CD4-positive, alpha-beta T cell treated with Interleukin-10 for 1 hour (primary cell): ENCODE measurements at regions not wholly inside any gene's neighbourhood (a gene's known extent, or its start where the extent isn't known, plus 50 kb on each side); places are given as distances from the start of the nearest gene placed in this dataset.
"Not testable (repeated sequence)": the region's sequence is repeated elsewhere in the genome, so short reads cannot be mapped to it uniquely, and the experiment has no call there.

ENCODE experiments used
- DNase-seq: peaks from one replicate; pipeline ENCODE4 v3.0.0-alpha.2; 2020

DNA sequence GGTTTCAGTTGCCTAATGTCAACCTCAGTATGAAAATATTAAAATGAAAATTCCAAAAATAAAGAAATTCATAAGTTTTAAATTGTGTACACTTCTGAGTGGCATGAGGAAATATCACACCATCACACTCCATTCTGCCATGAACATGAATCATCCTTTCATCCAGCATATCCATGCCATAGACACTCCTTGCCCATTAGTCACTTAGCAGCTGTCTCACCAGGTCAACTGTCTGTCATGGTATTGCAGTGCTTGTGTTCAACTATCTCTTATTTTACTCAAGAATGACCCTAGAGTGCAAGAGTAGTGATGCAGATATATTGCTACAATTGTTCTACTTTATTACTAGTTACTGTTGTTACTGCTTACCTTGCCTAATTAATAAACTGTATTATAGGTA lies 712.4 kb downstream of the EPHA7 start:
- no peak for DNase-seq

DNA sequence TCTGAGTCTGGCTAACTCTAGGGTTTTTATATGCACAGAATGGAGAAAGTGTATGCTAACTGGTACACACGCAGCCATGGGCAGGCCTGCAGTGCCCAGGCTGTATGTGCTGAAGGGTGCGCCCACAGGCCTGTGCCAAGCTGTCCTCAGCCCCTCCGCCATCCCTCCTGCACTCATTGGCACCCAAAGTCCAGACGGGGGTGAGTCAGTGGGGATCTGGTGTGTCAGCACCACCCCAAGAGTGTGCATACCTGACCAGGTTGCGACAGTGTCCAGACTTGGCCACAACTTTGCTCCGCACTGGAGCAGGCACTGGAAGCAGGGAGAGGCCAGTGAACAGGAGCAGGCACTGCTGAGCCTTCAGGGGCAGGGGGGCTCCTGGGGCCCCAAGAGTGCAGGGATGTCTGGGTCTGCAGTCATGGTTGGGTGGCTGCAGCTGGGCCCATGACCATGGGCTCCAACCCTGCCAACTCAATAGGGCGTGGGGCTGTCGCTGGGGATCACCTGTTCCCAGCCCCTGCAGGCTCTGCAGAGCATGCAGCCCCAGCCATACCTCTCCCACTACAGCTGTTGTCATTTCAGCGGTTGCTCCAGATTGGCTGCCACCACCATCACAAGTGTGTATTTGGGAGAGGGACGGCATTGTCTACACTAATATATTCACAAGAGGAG lies 717.8 kb downstream of the EPHA7 start:
- DNase-seq = no peak

DNA sequence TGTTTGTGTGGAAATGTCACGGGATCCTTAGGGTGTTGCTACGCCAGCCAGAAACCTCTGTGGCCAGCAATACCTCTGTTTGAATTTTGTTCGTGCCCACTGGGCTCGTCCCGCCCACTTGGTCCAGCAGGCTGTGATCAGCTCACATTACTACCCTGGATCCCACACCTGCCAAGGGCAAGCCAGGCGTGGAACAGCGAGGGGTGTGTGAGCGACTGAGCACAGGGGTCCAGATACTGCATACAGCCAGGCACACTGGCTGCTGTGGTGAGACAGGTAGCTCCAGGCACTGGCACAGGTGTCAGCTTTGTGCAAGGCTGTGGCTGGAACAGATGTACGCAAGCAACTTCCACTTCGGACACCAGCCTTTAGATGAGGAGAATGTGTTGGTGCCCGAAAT lies 718.9 kb downstream of the EPHA7 start:
- no peak for DNase-seq

DNA sequence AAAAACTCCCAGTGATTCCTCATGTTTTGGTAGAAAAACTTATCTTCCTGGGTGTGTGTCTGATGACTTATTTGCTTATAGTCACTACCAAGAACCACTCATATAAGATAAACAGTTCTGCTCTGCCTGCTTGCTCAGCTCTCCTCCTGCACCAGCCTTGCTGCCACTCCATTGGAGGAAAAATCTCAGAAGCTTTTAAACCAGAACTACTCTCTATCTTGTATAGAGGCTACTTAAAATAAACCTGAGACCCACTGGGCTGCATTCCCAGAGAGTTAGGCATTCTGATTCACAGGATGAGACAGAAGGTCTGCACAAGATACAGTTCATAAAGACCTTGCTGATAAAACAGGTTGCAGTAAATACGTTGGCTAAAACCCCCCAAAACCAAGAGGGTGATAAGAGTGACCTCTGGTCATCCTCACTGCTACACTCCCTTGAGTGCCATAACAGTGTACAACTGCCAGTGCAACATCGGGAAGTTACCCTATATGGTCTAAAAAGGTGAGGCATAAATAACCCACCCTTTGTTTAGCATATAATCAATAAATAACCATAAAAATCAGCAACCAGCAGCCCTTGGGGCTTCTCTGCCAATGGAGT lies 728.3 kb downstream of the EPHA7 start:
- no peak for DNase-seq

DNA sequence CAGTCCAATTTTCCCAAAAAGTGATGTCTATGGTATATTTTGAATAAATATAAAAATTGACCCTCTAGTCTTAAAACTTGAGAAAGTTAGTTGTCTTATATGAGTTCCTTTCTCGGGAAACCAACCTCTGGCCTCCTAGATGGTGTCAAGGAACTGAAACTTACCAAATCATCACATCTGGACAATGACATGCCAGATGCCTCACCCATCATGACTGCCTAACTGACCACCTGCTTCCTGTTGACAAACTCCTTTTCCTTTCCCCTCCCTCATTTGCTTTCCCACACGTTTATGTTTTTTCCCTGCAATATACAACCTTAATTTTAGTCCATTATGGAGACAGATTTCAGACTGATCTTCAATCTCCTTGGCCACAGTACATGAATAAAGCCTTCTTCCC lies 731.0 kb downstream of the EPHA7 start:
- no peak for DNase-seq

DNA sequence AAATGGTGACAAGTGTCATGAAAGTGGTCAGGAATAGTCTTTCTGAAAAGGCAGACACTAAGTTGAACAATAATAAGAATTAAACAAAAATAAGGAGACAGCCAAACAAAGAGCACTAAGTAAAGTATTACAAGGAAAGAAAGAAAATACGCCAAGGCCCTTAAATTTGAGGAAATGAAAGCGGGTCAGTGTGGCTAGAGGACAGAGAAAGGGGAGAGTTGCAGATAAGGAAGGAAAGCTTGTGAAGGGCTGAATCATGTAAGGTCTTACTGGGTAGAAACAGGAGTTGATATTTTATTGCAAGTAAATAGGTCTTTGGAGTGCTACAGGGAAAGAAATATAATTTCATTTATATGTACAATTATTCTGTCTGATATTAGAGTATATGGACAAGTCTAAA lies 732.1 kb downstream of the EPHA7 start:
- no peak for DNase-seq

DNA sequence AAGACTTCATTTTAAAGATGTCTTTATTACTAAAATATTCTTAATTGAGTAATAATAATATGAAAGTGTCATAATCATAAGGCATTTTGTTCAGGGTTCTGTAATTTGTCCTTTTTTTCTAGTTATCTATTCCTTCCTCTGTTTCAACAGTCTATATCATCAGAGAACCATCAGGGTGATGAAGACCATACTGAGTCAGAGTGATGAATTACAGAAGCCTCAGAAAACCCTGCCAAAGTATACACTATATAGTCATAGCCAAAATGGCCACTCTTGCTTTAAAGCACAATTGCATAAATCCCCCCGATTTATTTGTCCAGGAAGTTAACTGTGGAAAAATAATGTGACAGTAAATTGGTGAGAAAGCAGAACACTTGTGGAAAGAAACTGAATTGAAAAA lies 735.0 kb downstream of the EPHA7 start:
- DNase-seq = no peak

DNA sequence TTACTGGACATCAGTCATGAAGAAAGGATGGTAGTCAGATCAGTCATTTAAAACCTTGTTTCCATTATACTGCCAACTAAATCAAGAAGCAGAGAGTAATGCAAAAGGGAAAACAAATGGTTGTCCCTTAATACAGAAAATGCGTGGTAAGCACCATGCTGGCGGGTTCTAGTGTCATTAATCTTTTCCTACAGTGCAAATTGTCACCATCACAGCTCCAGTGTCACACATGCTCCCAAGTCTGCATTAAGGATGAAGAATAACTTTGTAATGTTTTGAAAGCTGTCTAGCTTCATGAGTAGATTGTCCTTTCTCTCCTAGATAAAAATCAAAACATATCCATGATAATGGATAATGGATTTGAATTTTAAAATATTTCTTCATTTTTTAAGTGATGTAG lies 735.6 kb downstream of the EPHA7 start:
- DNase-seq = no peak

DNA sequence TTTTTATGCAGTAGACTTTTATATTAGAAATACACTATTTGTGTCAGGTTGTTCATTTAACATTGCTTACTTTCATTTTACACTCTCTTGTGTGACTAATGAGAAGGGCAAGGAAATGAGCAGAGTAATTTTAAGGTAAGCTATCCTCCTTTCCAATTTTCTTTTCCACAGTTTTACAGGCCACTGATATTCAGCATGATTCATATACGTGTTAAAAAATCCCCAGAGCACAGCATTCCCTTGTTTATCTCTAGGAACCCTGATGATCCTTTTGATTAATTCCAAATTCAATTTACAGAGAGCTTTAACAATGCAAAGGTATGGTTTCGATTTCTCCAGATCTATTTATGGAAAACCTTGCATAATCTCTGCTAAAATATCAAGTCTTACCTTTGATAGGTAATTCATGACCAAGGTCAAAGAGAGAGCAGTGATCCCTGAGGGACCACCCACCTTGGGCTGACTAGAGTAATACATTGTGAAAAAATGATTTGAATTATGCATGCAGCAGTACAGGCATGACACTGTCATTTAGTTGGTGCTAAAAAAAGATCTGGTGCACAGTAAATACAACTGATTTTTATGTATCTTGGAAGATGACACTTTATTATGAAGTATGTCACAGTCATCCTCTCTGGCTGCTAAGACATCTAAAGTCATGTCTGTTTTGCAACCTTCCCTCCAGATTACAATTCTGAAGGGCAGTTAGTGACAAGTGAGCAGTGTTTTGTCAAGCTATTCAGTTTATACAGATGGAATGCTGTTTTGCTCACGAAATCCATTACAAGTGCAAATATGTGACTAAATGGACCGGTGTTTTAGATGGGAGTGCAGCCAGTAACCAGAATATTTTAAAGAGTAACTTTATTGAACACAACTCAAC lies 736.6 kb downstream of the EPHA7 start:
- no peak for DNase-seq

DNA sequence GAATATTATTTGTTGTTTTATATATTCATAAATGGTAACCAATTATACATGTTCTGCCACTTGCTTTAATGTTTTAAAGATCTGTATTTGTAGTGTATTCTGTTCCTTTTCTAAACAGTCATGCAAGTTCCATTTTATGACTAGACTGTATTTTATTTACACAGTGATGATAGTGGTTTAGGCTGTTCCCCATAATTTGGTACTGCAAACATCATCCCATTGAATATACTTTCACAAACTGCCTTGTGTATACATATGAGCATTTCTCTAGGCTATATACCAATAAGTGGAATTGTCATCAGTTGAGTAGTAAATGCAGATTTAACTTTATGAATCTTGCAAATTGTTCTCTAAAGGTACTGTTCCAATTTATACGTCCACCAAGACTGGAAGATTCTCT lies 738.0 kb downstream of the EPHA7 start:
- DNase-seq = no peak

DNA sequence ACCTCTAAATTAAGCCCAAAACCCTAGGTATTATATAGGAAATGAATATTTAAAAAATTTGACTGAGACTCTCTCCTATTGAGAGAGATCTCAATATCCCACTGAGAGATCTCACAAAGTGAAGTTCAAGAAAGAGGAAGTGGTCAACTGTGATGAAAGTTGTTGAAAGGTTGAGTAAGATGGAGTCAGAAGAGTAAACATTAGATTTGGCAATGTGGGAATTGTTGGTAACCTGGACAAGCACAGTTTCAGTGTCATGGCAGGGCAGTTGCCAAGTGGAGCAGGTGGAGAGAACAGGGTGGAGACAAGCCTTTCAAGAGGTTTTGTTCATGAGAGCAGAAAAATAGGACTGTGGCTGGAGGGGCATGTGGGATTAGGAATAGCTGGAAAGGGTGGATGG lies 747.9 kb downstream of the EPHA7 start:
- not testable (repeated sequence) for DNase-seq

DNA sequence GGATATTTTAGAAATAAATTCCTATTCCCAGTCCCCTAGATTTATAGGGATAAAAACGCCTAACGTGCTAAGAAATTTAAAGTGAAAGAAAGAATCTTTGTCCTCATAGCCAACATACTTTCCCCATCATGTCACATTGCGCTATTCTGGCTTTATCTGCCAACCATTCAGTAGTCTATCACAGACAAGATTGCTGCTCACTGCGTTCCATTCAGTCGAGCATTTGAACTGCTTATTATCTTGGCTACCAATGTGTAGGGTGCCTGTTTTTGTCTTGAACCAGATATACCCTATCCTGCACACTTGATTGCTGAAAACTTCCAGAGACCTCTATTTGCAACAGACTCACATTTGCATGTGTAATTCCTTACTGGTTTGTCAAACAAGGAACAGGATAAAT lies 751.5 kb downstream of the EPHA7 start:
- DNase-seq = no peak

DNA sequence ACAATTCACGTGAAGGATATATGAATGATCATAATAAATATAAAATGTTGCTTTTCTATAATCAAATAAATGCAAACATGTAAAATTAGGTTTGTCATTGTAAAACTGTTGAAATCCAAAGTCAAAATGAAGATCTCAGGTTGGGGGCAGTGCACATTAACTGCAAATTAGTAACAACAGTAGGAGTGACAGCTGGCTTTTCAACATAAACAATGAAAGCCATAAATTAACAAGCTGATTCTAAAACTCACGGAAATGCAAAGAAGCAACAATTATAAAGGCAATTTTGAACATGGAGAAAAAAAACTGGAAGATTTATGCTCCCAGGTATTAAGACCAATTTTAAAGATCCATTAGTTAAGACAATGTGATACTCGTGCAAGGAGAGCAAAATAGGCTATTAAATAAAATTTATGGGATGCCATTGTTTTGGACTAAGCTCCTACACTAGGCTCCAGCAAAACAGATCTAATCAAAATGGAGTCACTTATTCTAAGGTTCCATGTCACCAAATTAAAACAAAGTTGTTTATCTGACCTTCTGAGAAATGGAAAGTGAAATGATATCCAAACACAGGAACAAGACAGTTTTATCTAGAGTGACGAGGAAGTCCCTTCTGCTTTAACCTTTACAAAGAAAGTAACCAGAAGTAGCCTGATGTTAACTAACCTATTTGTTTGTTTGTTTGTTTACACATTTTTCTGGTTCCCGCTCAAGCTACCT lies 770.8 kb downstream of the EPHA7 start:
- DNase-seq = no peak

DNA sequence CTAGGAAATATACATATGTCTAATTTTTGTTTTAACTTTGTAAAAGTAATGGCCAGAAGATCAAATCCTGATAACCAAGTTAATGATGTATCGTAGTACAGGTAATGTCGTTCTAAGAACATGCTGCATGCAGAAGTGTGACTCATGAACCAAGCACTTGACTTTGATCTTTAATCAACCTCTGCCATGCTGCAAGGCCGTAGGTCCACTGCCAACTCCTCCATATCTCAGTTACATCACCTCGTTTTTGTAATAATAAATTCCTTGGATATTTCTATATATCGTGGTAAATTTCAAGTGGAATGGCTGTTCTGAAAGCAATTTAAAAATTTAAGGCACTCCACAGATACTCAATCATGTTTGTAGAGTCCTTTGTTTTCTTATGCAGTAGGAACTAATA lies 771.7 kb downstream of the EPHA7 start:
- no peak for DNase-seq

DNA sequence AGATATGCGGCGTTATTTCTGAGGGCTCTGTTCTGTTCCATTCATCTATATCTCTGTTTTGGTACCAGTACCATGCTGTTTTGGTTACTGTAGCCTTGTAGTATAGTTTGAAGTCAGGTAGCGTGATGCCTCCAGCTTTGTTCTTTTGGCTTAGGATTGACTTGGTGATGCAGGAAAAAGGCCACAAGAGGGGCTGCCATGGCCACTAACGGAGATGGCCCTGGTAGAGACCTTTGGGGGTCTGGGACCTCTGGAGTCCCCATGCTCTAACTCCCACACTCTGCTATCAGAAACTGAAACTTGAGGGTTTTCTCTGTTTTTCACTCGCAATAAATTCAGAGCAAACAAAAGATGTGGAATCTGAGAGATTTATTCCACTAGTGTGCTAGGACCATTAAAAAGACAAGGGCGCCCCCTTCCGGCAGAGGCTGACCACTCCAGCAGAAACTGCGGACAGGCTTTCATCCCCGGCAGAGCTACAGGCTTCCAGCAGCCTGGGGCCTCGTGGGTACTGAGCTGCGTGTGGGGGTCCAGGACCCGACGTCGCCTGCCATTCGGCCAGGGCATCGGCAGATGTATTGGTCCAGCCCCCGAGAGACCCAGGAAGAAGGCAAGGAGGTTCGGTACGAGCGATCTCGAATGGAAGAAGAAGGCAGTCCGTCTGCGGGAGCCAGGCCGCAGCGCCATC lies 775.1 kb downstream of the EPHA7 start:
- not testable (repeated sequence) for DNase-seq

DNA sequence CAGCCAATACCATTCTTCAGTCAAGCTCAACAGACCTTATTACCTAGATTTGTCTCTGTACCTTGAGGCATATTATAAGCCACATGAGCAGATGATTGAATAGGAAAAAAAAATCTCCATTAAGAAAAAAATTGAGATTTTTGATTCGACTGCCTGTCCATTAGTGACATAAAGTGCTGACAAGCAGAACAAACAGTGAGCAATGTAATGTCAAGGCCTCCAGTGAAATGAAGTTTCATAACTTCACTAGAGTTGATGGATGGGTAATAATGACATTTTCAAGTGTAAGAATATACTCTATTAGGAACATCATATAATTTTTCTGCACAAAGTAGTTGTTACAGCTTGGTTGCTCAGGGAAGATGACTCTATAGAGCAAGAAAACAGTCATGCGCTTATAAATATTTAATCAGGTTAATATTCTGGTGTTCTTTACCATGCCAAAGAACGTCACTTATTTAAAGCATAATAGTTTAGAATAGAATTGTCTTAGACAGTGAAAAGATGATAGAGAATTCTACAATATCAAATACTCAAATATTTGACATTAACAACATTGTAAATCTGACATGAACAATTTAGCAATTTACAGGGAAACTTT lies 783.7 kb downstream of the EPHA7 start:
- DNase-seq = no peak

DNA sequence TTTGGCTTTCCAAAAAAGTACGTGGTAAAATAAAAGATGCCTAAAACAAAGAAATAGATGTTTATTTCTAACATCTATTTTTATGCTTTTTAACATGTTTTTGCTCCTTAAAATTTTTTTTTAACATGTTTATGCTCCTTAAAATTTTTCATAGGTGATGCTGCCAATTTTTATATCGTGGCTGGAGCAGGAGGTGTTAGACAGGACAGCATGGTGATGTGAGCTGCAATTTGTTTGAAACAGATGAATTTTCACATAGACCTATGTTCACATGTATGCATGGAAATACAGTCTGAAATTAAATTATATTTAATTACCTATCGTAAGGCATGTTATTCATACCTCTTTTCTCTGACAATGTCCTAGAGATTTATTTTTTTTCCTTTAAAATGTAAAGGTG lies 784.8 kb downstream of the EPHA7 start:
- no peak for DNase-seq

DNA sequence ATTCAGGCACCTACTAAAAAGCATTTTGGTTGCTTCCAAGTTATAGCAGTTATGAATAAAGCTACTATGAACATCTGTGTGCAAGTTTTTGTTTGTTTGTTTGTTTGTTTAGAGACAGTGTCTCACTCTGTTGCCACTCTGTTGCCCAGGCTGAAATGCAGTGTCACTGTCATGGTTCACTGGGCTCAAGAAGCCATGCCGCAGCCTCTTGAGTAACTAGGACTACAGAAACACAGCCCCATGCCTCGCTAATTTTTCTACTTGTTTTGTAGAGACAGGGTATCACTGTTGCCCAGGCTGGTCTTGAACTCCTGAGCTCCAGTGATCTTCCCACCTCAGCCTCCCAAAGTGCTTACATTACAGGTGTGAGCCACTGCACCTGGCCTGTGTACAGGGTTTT lies 795.9 kb downstream of the EPHA7 start:
- DNase-seq = no peak

DNA sequence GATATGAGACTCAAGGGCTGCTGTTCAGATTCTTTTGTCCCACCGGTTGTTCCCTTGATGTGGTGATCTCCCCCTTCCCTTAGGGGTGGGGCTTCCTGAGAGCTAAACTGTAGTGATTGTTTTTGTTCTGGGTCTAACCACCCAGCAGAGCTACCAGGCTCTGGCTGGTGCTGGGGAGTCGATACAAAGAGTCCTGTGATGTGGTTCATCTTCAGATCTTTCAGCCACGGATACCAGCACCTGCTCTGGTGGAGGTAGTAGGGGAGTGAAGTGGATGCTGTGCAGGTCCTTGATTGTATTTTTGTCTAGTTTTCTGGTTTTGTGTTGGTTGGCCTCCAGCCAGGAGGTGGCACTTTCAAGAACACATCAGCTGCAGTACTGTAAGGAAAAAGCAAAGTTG lies 801.6 kb downstream of the EPHA7 start:
- DNase-seq = no peak

DNA sequence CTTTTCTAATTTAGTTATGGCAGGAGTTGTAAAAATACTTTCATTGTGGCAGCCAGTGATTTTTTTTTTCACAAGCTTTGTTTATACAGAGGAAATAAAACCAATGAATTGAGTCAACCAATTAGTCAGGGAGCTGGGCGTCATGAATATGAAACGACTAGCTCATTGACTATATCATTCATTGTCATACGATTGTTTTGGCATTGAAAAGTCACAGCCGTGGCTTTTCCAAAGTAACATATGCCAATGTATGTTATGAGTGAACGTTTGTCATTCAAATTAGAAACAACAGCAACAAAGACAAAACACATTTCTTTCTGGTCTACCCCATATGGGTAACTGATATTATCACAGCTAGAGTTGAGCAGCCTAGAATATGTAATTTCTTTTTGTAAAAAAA lies 810.6 kb downstream of the EPHA7 start:
- DNase-seq = no peak

DNA sequence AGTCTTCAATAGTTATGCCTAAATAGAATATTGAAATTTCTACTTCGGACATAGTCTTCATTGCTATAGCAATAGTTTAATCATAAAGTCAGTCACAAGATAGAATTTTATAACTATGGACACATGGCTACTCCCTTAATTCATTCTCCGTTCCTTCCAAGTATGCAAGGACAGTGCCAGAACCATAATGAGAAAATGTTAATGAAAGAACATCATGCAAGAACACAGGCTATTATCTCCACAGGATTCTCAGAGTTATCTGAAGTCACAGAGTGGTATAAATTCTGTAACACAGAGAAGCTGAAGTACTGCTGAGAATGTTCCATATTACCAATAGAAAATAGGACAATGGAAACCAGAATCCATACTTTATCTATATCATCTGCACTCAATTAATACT lies 826.2 kb downstream of the EPHA7 start:
- no peak for DNase-seq

DNA sequence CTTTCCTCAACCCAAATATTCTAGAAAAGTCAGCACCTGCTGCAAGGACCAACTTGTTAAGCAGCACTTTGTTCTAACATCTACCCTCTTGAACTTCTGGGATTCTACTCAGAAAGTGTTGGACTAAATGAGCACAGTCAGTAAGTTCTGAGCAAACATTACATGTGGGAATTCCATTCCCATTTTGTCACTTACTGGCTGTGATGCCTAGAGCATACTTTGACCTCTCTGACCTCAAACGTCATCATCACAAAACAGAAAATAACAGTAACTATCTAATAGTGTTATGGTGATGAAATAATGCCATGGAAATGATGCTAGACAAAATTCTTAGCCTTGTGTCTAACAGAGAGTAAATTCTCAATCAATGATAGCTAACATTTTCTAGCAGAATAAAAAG lies 829.4 kb downstream of the EPHA7 start:
- DNase-seq = no peak

DNA sequence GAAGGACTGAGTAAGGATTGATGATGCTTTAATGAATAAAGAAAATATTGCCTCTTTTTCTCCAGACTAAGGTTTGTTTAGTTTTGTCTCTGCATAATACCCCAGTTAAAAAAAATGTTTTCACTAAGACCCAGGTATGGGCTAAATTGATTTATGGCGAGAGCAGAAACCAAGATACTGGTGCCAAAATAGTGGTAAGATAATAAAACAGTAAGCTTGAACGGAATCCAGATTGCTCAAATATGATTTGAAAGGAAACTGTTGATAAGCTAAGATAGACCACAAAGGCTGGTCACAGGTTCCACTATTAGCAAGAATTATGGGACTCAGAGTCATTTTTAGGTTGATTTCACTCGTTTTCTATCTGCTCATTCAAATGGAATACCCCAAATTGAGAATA lies 831.2 kb downstream of the EPHA7 start:
- no peak for DNase-seq
